ENCODE measurements at regions not wholly inside any gene's neighbourhood (a gene's known extent, or its start where the extent isn't known, plus 50 kb on each side); places are given as distances from the start of the nearest gene placed in this dataset.

- H3K4me2 ChIP-seq (ENCODE audit: insufficient read depth, low read length) = no peak overlapping the region
- ChIA-PET CTCF (no interaction called here), POLR2A (no interaction called here)
- no peaks in the 10 kb centered on the region for H3K9me3 ChIP-seq (replicated peaks; ENCODE audit: control insufficient read depth, insufficient read depth, low read length)
- no peaks in the 10 kb centered on the region for H3K9me1 ChIP-seq (replicated peaks; ENCODE audit: control insufficient read depth, extremely low read depth, insufficient read depth, low read length)
- DNase-seq (ENCODE audit: low read depth, low spot score) = no peak
- no peak overlapping the region for H3K27ac ChIP-seq (ENCODE audit: insufficient read depth, low read depth, low read length)
- no TSS peak for BruUV-seq (replicated peaks)
- no peaks in the 10 kb centered on the region for H3K79me2 ChIP-seq (ENCODE audit: control insufficient read depth, insufficient read depth, low read length)
- H3K36me3 ChIP-seq (ENCODE audit: control insufficient read depth in 2 of 2, extremely low read depth in 1 of 2, insufficient read depth in 2 of 2, low read length in 2 of 2) = no peaks in the 10 kb centered on the region
- no peaks in the 10 kb centered on the region for H3K27me3 ChIP-seq (ENCODE audit: control insufficient read depth in 2 of 2, insufficient read depth in 2 of 2, low read length in 2 of 2)
- H3K9ac ChIP-seq (replicated peaks; ENCODE audit: extremely low read depth, insufficient read depth, low read length) = no peak overlapping the region
- no peak for FAIRE-seq
- intact Hi-C loops (cut with micrococcal nuclease) (no loop called here), dilution Hi-C loops (cut with MboI; ENCODE audit: extremely low pct_ligation_motif_present, low sequenced_read_pairs) (no loop called here)
- H2AFZ ChIP-seq (ENCODE audit: low read depth, low read length) = no peak overlapping the region
- no peak overlapping the region for H3K4me3 ChIP-seq (replicated peaks in 1 of 3; ENCODE audit: insufficient read depth in 1 of 3, low read depth in 1 of 3, low read length in 3 of 3)
- no peaks in the 10 kb centered on the region for H3K4me1 ChIP-seq (ENCODE audit: control insufficient read depth, extremely low read depth, insufficient read depth, low read length)
- no peak for TF ChIP-seq POLR2A (IDR thresholded peaks at IDR 0.05; ENCODE audit: low read depth, low read length)
- no peak for TF ChIP-seq POLR2AphosphoS5 (IDR thresholded peaks at IDR 0.05; ENCODE audit: insufficient read depth, low read depth, low read length)
- TF ChIP-seq, protein P1, sequence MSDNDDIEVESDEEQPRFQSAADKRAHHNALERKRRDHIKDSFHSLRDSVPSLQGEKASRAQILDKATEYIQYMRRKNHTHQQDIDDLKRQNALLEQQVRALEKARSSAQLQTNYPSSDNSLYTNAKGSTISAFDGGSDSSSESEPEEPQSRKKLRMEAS (IDR thresholded peaks at IDR 0.05; ENCODE audit: insufficient read depth, insufficient read length) = no peak
- TF ChIP-seq EZH2 (IDR thresholded peaks at IDR 0.05; ENCODE audit: borderline replicate concordance, low read depth, low read length, severe bottlenecking) = no peak
- no peak for TF ChIP-seq JUN (IDR thresholded peaks at IDR 0.05; ENCODE audit: borderline replicate concordance, insufficient read depth, insufficient read length, low read depth)
- TF ChIP-seq MYC (IDR thresholded peaks at IDR 0.05; ENCODE audit: low read depth, low read length) = no peak
- TF ChIP-seq, protein P2, sequence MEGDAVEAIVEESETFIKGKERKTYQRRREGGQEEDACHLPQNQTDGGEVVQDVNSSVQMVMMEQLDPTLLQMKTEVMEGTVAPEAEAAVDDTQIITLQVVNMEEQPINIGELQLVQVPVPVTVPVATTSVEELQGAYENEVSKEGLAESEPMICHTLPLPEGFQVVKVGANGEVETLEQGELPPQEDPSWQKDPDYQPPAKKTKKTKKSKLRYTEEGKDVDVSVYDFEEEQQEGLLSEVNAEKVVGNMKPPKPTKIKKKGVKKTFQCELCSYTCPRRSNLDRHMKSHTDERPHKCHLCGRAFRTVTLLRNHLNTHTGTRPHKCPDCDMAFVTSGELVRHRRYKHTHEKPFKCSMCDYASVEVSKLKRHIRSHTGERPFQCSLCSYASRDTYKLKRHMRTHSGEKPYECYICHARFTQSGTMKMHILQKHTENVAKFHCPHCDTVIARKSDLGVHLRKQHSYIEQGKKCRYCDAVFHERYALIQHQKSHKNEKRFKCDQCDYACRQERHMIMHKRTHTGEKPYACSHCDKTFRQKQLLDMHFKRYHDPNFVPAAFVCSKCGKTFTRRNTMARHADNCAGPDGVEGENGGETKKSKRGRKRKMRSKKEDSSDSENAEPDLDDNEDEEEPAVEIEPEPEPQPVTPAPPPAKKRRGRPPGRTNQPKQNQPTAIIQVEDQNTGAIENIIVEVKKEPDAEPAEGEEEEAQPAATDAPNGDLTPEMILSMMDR (IDR thresholded peaks at IDR 0.05; ENCODE audit: extremely low read depth in 1 of 2, insufficient read depth in 1 of 2, low read depth in 1 of 2, low read length in 2 of 2) = no peak
- TF ChIP-seq FOS (IDR thresholded peaks at IDR 0.05; ENCODE audit: borderline replicate concordance, insufficient read depth, low read length) = no peak
- TF ChIP-seq GATA2 (IDR thresholded peaks at IDR 0.05; ENCODE audit: insufficient read depth, insufficient read length, low read depth, low read length) = no peak
- no peaks in the 10 kb centered on the region for H4K20me1 ChIP-seq (replicated peaks; ENCODE audit: control insufficient read depth, extremely low read depth, insufficient read depth, low read length)
Measured at GRCh38 chr14:101369194-101369915, 191.9 kb upstream of the DIO3 start.

All from endothelial cell of umbilical vein (primary cell).